Stomach smooth muscle (tissue), 2 donors: ENCODE measurements at regions not wholly inside any gene's neighbourhood (a gene's known extent, or its start where the extent isn't known, plus 50 kb on each side); places are given as distances from the start of the nearest gene placed in this dataset.

Experiments
- H3K27ac ChIP-seq: one replicate; pipeline ENCODE4 v1.7.0; 2013; ENCODE audit warnings: mild to moderate bottlenecking, low read length, inconsistent platforms
- H3K27me3 ChIP-seq, 2 donors: one replicate each; pipeline ENCODE4 v1.7.0; 2013; ENCODE audit warnings: low read length in 2 of 2; ENCODE audit not compliant: insufficient read depth in 2 of 2, control insufficient read depth in 1 of 2
- H3K36me3 ChIP-seq, 2 donors: one replicate each; pipeline ENCODE4 v1.7.0; 2013; ENCODE audit warnings: low read length in 2 of 2; ENCODE audit not compliant: control insufficient read depth in 2 of 2, insufficient read depth in 2 of 2
- H3K4me1 ChIP-seq: one replicate; pipeline ENCODE4 v1.7.0; 2013; ENCODE audit warnings: low read length; ENCODE audit not compliant: control insufficient read depth, insufficient read depth
- H3K4me3 ChIP-seq, 2 donors: one replicate each; pipeline ENCODE4 v1.7.0; 2013; ENCODE audit warnings: low read length in 2 of 2
- H3K9ac ChIP-seq, 2 donors: one replicate each; pipeline ENCODE4 v1.7.0; 2013; ENCODE audit warnings: low read length in 2 of 2, mild to moderate bottlenecking in 1 of 2
- H3K9me3 ChIP-seq, 2 donors: one replicate each; pipeline ENCODE4 v1.7.0; 2013; ENCODE audit warnings: low read length in 2 of 2; ENCODE audit not compliant: control insufficient read depth in 2 of 2
- donor health status: healthy.
- donor health status: Pancreatic carcinoma.

GRCh38 chr2:125684256-125684655, 971.7 kb upstream of the GYPC start:
- H3K27ac ChIP-seq: no peak overlapping the region
- no peak overlapping the region for H3K9ac ChIP-seq
- H3K9me3 ChIP-seq: peaks cover 0 to 3% of the 10 kb centered on the region in 2 donors
- H3K27me3 ChIP-seq: no peaks in the 10 kb centered on the region
- no peaks in the 10 kb centered on the region for H3K36me3 ChIP-seq
- no peak overlapping the region for H3K4me3 ChIP-seq
- no peaks in the 10 kb centered on the region for H3K4me1 ChIP-seq

GRCh38 chr2:125684932-125685331, 971.0 kb upstream of the GYPC start:
- no peak overlapping the region for H3K4me3 ChIP-seq
- no peak overlapping the region for H3K9ac ChIP-seq
- peaks cover 0 to 3% of the 10 kb centered on the region in 2 donors for H3K9me3 ChIP-seq
- no peaks in the 10 kb centered on the region for H3K36me3 ChIP-seq
- no peaks in the 10 kb centered on the region for H3K27me3 ChIP-seq
- no peaks in the 10 kb centered on the region for H3K4me1 ChIP-seq
- no peak overlapping the region for H3K27ac ChIP-seq

DNA sequence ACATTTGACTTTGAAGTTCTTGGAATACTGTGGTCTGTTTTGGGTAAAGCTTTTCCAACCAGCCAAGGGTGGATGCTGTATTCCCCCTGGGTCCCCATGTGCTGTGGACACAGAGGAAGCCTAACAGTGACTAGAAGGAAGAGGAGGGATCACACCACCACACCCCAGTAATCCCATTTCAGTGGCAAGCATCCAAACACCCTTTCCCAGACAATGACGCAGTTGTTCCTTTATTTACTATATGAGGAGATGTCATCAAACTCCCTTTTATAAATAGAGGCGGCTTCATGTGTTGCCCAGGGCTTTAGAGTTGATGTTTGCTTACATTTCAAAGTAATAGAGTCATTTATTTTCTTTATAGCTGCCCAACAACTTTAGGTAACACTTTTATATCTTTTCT, 959.4 kb upstream of the GYPC start:
- Histone ChIP-seq H3K27ac (no peak overlapping the region), H3K4me3 (no peak overlapping the region), H3K27me3 (no peaks in the 10 kb centered on the region), H3K36me3 (no peaks in the 10 kb centered on the region), H3K9me3 (no peaks in the 10 kb centered on the region), H3K4me1 (no peaks in the 10 kb centered on the region), H3K9ac (no peak overlapping the region)

- Histone ChIP-seq H3K36me3 (no peaks in the 10 kb centered on the region), H3K4me1 (no peaks in the 10 kb centered on the region), H3K9ac (no peak overlapping the region), H3K9me3 (no peaks in the 10 kb centered on the region), H3K27me3 (no peaks in the 10 kb centered on the region), H3K4me3 (no peak overlapping the region), H3K27ac (no peak overlapping the region)
Observed at GRCh38 chr2:125698280-125698679, 957.7 kb upstream of the GYPC start.

DNA sequence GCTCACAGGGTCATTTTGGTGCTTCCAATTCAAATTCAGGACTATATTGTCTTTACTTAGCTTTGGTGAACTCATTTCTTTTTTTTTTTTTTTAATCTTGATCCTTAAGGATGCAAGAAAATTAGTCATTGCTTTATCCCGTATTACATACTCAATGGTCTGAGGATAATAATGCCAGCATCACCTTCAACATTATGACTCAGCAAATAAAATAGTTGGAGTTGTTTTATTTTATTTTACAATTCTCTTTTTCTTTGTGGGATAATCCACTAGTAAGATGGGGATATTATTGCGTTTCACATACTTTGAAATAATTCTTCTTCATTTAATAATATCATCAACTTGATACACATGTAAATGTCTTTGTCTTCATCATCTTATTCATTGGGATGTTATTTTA, 954.9 kb upstream of the GYPC start:
- H3K27ac ChIP-seq: no peak overlapping the region
- H3K4me1 ChIP-seq: no peaks in the 10 kb centered on the region
- H3K9ac ChIP-seq: no peak overlapping the region

GRCh38 chr2:125707611-125708010, 948.3 kb upstream of the GYPC start:
- no peaks in the 10 kb centered on the region for H3K9me3 ChIP-seq
- no peaks in the 10 kb centered on the region for H3K27me3 ChIP-seq
- no peak overlapping the region for H3K27ac ChIP-seq
- H3K4me1 ChIP-seq: no peaks in the 10 kb centered on the region
- H3K9ac ChIP-seq: no peak overlapping the region
- no peaks in the 10 kb centered on the region for H3K36me3 ChIP-seq
- H3K4me3 ChIP-seq: no peak overlapping the region

More for the DNA sequence above, 954.9 kb upstream of the GYPC start:
- no peak overlapping the region for H3K4me3 ChIP-seq
- H3K36me3 ChIP-seq: no peaks in the 10 kb centered on the region
- H3K27me3 ChIP-seq: no peaks in the 10 kb centered on the region
- H3K9me3 ChIP-seq: no peaks in the 10 kb centered on the region

- Histone ChIP-seq H3K4me3 (no peak overlapping the region), H3K9me3 (no peaks in the 10 kb centered on the region), H3K4me1 (no peaks in the 10 kb centered on the region), H3K9ac (no peak overlapping the region), H3K27me3 (no peaks in the 10 kb centered on the region), H3K36me3 (no peaks in the 10 kb centered on the region), H3K27ac (no peak overlapping the region)
Observed at GRCh38 chr2:125710561-125710960, 945.4 kb upstream of the GYPC start.

- Histone ChIP-seq H3K27ac (no peak overlapping the region), H3K27me3 (no peaks in the 10 kb centered on the region), H3K9me3 (no peaks in the 10 kb centered on the region), H3K4me1 (no peaks in the 10 kb centered on the region), H3K9ac (no peak overlapping the region), H3K36me3 (no peaks in the 10 kb centered on the region), H3K4me3 (no peak overlapping the region)
Observed at GRCh38 chr2:125711075-125711474, 944.9 kb upstream of the GYPC start.

GRCh38 chr2:125713533-125713932, 942.4 kb upstream of the GYPC start:
- H3K4me3 ChIP-seq: no peak overlapping the region
- H3K36me3 ChIP-seq: no peaks in the 10 kb centered on the region
- no peaks in the 10 kb centered on the region for H3K4me1 ChIP-seq
- H3K27me3 ChIP-seq: no peaks in the 10 kb centered on the region
- no peak overlapping the region for H3K9ac ChIP-seq
- no peaks in the 10 kb centered on the region for H3K9me3 ChIP-seq
- no peak overlapping the region for H3K27ac ChIP-seq

DNA sequence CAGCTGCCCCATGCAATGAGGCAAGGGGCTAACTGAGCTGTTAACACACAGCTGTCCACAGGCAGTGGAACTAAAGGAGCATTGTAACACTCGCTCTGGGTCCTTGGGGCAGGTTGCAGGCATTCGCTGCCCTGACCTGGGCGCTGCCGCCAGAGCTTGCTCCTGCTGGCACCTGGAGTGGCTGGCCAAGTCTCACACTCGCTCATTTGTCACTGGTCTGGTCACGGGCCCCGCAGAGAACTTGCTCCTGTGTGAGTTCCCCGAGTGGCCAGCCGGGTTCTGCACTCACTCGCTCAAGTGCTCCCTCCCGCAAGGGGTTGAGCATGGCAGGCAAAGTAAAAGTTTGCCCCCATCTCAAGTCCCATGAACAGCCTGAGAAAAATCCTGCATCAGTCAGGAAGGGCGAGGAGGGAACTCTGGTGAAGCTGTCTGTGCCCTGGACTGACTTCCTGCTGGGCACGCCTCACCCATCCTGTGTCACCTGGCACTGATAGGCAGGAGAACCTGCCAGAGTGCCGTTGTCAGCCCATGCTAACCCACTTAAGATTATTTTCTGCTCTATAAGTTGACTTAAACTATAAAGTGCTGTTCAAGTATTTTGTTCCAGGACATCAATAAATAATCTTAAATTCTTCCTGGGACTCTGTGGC, 934.8 kb upstream of the GYPC start:
- no peaks in the 10 kb centered on the region for H3K4me1 ChIP-seq
- H3K27ac ChIP-seq: no peak overlapping the region
- H3K9ac ChIP-seq: no peak overlapping the region
- H3K36me3 ChIP-seq: no peaks in the 10 kb centered on the region
- no peaks in the 10 kb centered on the region for H3K9me3 ChIP-seq
- H3K27me3 ChIP-seq: no peaks in the 10 kb centered on the region
- no peak overlapping the region for H3K4me3 ChIP-seq

DNA sequence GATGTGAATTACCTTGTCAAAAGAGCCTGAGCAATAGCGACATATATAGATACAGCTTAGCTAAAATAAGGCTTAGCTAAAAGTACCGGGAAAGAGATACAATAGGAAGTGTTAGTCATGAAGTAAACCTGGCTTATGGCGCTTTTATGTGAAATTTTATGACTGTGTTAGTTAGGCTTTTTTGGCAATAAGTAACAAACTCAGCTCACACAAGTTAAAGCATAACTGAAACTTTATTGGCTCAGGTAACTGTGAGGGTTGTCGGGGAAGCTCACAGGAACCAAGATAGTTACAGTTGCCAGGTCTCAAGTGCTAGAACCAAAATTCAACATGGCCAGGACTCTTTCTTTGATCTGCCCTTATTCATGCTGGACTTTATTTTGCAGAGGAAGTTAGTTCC, 925.0 kb upstream of the GYPC start:
- no peak overlapping the region for H3K4me3 ChIP-seq
- H3K4me1 ChIP-seq: no peaks in the 10 kb centered on the region
- H3K27me3 ChIP-seq: no peaks in the 10 kb centered on the region
- H3K27ac ChIP-seq: no peak overlapping the region
- H3K36me3 ChIP-seq: no peaks in the 10 kb centered on the region
- no peak overlapping the region for H3K9ac ChIP-seq
- peaks cover 0 to under 1% of the 10 kb centered on the region in 2 donors for H3K9me3 ChIP-seq
